ENCODE measurements at regions not wholly inside any gene's neighbourhood (a gene's known extent, or its start where the extent isn't known, plus 50 kb on each side); places are given as distances from the start of the nearest gene placed in this dataset.

- CTCF ChIA-PET: no interaction called here
- Histone ChIP-seq H3K36me3 (ENCODE audit: control insufficient read depth in 2 of 2, insufficient read depth in 1 of 2, low read length in 2 of 2) (no peaks in the 10 kb centered on the region), H3K4me3 (ENCODE audit: low read depth, low read length) (no peak overlapping the region), H3K9me3 (ENCODE audit: control insufficient read depth, insufficient read depth, low read depth, low read length) (no peaks in the 10 kb centered on the region), H3K4me1 (ENCODE audit: control insufficient read depth, insufficient read depth, low read length) (no peaks in the 10 kb centered on the region), H3K27ac (ENCODE audit: extremely low read depth, low read depth, low read length) (no peak overlapping the region)
- POLR2A ChIA-PET: no interaction called here
- no peak for TF ChIP-seq KLF16 (tag by site-specific recombination; IDR thresholded peaks at IDR 0.05)
- no peak for TF ChIP-seq ZNF146 (tag by site-specific recombination; IDR thresholded peaks at IDR 0.05)
- no peak for TF ChIP-seq MEIS1 (CRISPR knock-in tag; IDR thresholded peaks at IDR 0.05; ENCODE audit: borderline replicate concordance)
- TF ChIP-seq ZNF354C (tag by site-specific recombination; IDR thresholded peaks at IDR 0.05; ENCODE audit: borderline replicate concordance, low read depth): no peak
- TF ChIP-seq ZNF114 (tag by site-specific recombination; IDR thresholded peaks at IDR 0.05): no peak
- TF ChIP-seq ZNF362 (tag by site-specific recombination; IDR thresholded peaks at IDR 0.05): no peak
- no peak for TF ChIP-seq ZNF366 (tag by site-specific recombination; conservative IDR thresholded peaks at IDR 0.05)
- TF ChIP-seq GLI2 (tag by site-specific recombination; IDR thresholded peaks at IDR 0.05; ENCODE audit: borderline replicate concordance, low read depth): no peak
- TF ChIP-seq ZNF660 (tag by site-specific recombination; IDR thresholded peaks at IDR 0.05): no peak
- TF ChIP-seq MYNN (tag by site-specific recombination; IDR thresholded peaks at IDR 0.05; ENCODE audit: borderline replicate concordance): no peak
- no peak for TF ChIP-seq ZNF202 (tag by site-specific recombination; IDR thresholded peaks at IDR 0.05; ENCODE audit: borderline replicate concordance)
- TF ChIP-seq ZNF148 (tag by site-specific recombination; IDR thresholded peaks at IDR 0.05; ENCODE audit: borderline replicate concordance): no peak
- no peak for TF ChIP-seq HOXA7 (CRISPR knock-in tag; IDR thresholded peaks at IDR 0.05; ENCODE audit: borderline replicate concordance)
- no peak for TF ChIP-seq ZNF341 (tag by site-specific recombination; IDR thresholded peaks at IDR 0.05; ENCODE audit: low read depth)
- no peak for TF ChIP-seq ZNF580 (tag by site-specific recombination; IDR thresholded peaks at IDR 0.05)
- TF ChIP-seq HIC1 (tag by site-specific recombination; IDR thresholded peaks at IDR 0.05): no peak
Measured at GRCh38 chr4:13881892-13882291, 254.4 kb upstream of the BOD1L1 start.

GRCh38 chr4:13887010-13887409 is 259.5 kb upstream of the BOD1L1 start:
- ChIA-PET CTCF (no interaction called here), POLR2A (no interaction called here)
- Histone ChIP-seq H3K27ac (ENCODE audit: extremely low read depth, low read depth, low read length) (no peak overlapping the region), H3K36me3 (ENCODE audit: control insufficient read depth in 2 of 2, insufficient read depth in 1 of 2, low read length in 2 of 2) (no peaks in the 10 kb centered on the region), H3K9me3 (ENCODE audit: control insufficient read depth, insufficient read depth, low read depth, low read length) (no peaks in the 10 kb centered on the region), H3K4me1 (ENCODE audit: control insufficient read depth, insufficient read depth, low read length) (no peaks in the 10 kb centered on the region), H3K4me3 (ENCODE audit: low read depth, low read length) (no peak overlapping the region)
- TF ChIP-seq ZNF610 (tag by site-specific recombination; IDR thresholded peaks at IDR 0.05; ENCODE audit: borderline replicate concordance) (no peak), ZNF324 (tag by site-specific recombination; IDR thresholded peaks at IDR 0.05) (no peak), ZBTB11 (tag by site-specific recombination; conservative IDR thresholded peaks at IDR 0.05; ENCODE audit: low read depth) (no peak), ZNF157 (tag by site-specific recombination; IDR thresholded peaks at IDR 0.05) (no peak), HOXD13 (CRISPR knock-in tag; IDR thresholded peaks at IDR 0.05; ENCODE audit: borderline replicate concordance) (no peak), ZNF248 (tag by site-specific recombination; IDR thresholded peaks at IDR 0.05) (no peak), ZNF837 (tag by site-specific recombination; IDR thresholded peaks at IDR 0.05) (no peak), HOXC10 (CRISPR knock-in tag; IDR thresholded peaks at IDR 0.05) (no peak), PATZ1 (tag by site-specific recombination; IDR thresholded peaks at IDR 0.05) (no peak)

All from HEK293 (cell line).